Karpas-422 (cell line): ENCODE measurements at regions not wholly inside any gene's neighbourhood (a gene's known extent, or its start where the extent isn't known, plus 50 kb on each side); places are given as distances from the start of the nearest gene placed in this dataset.
"Not testable (repeated sequence)": the region's sequence is repeated elsewhere in the genome, so short reads cannot be mapped to it uniquely, and the experiment has no call there.

ENCODE experiments used
- DNase-seq: peaks from one replicate; pipeline ENCODE4 v3.0.0-alpha.2; 2015
- H2AFZ ChIP-seq: fragments of 200-600 bp; sonication (generic); 2 replicates; pipeline ENCODE4 v1.6.1; 2014; ENCODE audit warnings: antibody characterized with exemption, low read length, mixed read lengths
- H3K27ac ChIP-seq: fragments of 200-600 bp; sonication (generic); 2 replicates; pipeline ENCODE4 v1.5.1; 2014; ENCODE audit warnings: mild to moderate bottlenecking, low read length, moderate library complexity
- H3K27me3 ChIP-seq: fragments of 200-600 bp; sonication (generic); 2 replicates; pipeline ENCODE4 v1.6.1; 2014; ENCODE audit warnings: low read length, mixed read lengths
- H3K36me3 ChIP-seq: fragments of 200-600 bp; sonication (generic); 2 replicates; pipeline ENCODE4 v1.6.1; 2014; ENCODE audit warnings: low read length, mixed read lengths; ENCODE audit not compliant: insufficient read depth
- H3K4me1 ChIP-seq: fragments of 200-600 bp; sonication (generic); 2 replicates; pipeline ENCODE4 v1.6.1; 2014; ENCODE audit warnings: mild to moderate bottlenecking, low read length, mixed read lengths
- H3K4me2 ChIP-seq: fragments of 200-600 bp; sonication (generic); 2 replicates; pipeline ENCODE4 v1.6.1; 2014; ENCODE audit warnings: low read length, low read depth, mild to moderate bottlenecking; ENCODE audit not compliant: poor library complexity, severe bottlenecking
- H3K4me3 ChIP-seq: fragments of 200-600 bp; sonication (generic); 2 replicates; pipeline ENCODE4 v1.5.1; 2014; ENCODE audit warnings: mild to moderate bottlenecking, antibody characterized with exemption, low read length, mixed read lengths
- H3K79me2 ChIP-seq: fragments of 200-600 bp; sonication (generic); 2 replicates; pipeline ENCODE4 v1.6.1; 2014; ENCODE audit warnings: mild to moderate bottlenecking, low read length, mixed read lengths
- H3K9ac ChIP-seq: fragments of 200-600 bp; sonication (generic); 2 replicates; pipeline ENCODE4 v1.6.0; 2014; ENCODE audit warnings: low read length
- H3K9me2 ChIP-seq: fragments of 200-600 bp; sonication (generic), shearing (Covaris generic); replicated peaks from 2 replicates; pipeline ENCODE4 v1.6.0; 2014; ENCODE audit warnings: mild to moderate bottlenecking, low read length, moderate library complexity; ENCODE audit not compliant: insufficient read depth
- H3K9me3 ChIP-seq: fragments of 300-700, 200-600 bp; sonication (generic); 2 replicates; pipeline ENCODE4 v1.6.1; 2014; ENCODE audit warnings: low read length, mixed read lengths
- H4K20me1 ChIP-seq: fragments of 200-600 bp; sonication (generic); 2 replicates; pipeline ENCODE4 v1.6.1; 2014; ENCODE audit warnings: mild to moderate bottlenecking, antibody characterized with exemption, low read length, low read depth; ENCODE audit not compliant: insufficient read depth

- DNase-seq, H3K79me2 ChIP-seq, H3K36me3 ChIP-seq, H4K20me1 ChIP-seq, H3K4me2 ChIP-seq, H3K27ac ChIP-seq, H2AFZ ChIP-seq, H3K9me3 ChIP-seq, H3K9me2 ChIP-seq, H3K27me3 ChIP-seq, H3K9ac ChIP-seq, H3K4me3 ChIP-seq: not testable (repeated sequence)
- peaks cover 29% of the 10 kb centered on the region for H3K4me1 ChIP-seq
Observed at GRCh38 chr5:135143682-135144081, 109.7 kb upstream of the PITX1 start.

DNA sequence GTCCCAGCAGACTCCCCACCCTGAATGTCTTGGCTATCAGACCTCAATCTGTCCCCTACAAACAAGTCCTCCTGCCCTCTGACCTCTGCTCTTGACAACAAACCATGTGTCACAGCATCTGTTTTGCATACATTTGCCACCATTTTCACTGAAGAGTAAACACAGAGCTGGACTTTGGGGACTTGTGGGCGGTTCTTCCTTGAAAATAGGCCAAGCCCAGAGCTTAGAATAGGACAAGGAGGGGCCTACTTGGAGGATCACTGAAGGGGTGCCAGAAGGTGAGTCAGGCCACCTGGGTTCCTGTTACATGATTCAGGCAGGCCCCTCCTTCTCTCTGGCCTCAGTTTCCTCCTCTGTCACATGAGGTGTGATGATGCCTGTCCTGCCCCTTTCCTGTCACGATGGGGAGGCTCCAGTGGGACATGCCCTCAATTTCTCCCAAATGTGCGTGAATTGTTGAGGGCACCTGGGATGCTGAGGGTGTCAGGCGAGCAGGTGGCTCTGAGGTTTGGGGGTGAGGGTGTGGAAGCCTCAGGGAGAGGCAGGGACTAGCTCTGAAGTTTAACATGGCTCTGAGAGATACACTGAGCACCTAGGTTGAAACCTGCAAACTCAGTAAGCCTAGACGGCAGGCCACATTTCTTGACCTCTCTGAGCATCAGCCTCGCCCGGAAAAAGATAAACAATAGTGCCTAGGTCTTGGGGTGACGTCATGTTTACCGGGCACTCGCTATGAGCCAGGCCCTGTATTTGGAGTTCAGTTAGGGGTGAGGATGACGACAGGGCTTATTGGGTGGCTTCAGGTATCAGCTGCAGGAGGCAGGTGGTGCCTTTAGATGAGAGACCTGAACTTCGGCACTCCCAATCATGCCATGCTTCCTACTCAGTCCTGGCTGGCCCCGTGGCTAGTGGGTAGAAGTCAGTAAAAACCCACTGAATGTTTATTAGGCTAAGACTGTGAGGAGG is 107.6 kb upstream of the PITX1 start:
- no peaks in the 10 kb centered on the region for H4K20me1 ChIP-seq
- H3K9me2 ChIP-seq, result no peaks in the 10 kb centered on the region
- no peak for DNase-seq
- H3K4me1 ChIP-seq, result peaks cover 31% of the 10 kb centered on the region
- peak overlapping the region; percentile 58 for H3K4me2 ChIP-seq
- H3K27me3 ChIP-seq, result no peaks in the 10 kb centered on the region
- peak overlapping the region; percentile 34; the same call in 1 of the 2 replicates for H3K9ac ChIP-seq
- no peak overlapping the region for H3K4me3 ChIP-seq
- H3K79me2 ChIP-seq, result no peaks in the 10 kb centered on the region
- no peak overlapping the region for H2AFZ ChIP-seq
- no peaks in the 10 kb centered on the region for H3K9me3 ChIP-seq
- no peak overlapping the region for H3K27ac ChIP-seq
- H3K36me3 ChIP-seq, result no peaks in the 10 kb centered on the region

DNA sequence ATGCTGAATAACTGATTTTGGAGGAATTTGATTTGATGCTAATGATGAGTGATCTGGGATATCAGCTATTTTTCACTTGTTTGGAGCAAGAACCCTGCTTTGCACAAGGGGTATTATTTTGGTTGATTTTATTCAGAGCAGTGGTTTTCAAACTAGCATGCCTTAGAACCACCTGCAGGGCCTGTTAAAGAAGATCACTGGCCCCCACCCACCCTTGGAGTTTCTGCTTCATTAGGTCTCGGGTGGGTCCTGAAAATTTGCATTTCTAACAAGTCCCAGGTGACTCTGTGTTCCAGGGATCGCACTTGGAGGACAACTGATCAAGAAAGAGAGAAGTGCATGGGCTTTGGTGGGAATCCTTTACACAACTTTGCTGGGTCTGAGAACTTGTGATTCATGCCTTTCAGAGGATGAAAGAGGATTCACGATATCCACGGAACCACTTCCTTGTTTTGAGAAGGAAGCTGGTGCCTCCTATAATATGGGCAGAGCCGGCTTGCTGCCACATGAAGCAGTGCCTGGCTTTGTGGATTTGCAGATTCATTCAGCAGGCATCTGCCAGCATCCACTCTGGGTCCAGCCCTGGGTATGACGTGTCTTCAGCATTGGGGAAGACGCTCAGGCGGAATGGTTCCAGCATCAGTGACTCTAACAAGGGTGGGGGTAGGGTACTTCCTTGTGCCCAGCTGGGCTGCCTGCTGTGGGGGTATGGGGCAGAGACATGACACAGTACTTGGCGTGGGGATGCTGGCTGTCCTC is 106.6 kb upstream of the PITX1 start:
- Histone ChIP-seq H3K9me2 (no peaks in the 10 kb centered on the region), H3K9me3 (no peaks in the 10 kb centered on the region), H3K27me3 (no peaks in the 10 kb centered on the region), H4K20me1 (no peaks in the 10 kb centered on the region), H3K79me2 (no peaks in the 10 kb centered on the region), H2AFZ (no peak overlapping the region), H3K4me2 (peak overlapping the region; percentile 58), H3K4me3 (peak overlapping the region; percentile 17), H3K36me3 (no peaks in the 10 kb centered on the region), H3K9ac (peak overlapping the region; percentile 34), H3K4me1 (peaks cover 32% of the 10 kb centered on the region), H3K27ac (peak overlapping the region; percentile 53; the same call in 1 of the 2 replicates)
- peak; percentile 51 for DNase-seq

DNA sequence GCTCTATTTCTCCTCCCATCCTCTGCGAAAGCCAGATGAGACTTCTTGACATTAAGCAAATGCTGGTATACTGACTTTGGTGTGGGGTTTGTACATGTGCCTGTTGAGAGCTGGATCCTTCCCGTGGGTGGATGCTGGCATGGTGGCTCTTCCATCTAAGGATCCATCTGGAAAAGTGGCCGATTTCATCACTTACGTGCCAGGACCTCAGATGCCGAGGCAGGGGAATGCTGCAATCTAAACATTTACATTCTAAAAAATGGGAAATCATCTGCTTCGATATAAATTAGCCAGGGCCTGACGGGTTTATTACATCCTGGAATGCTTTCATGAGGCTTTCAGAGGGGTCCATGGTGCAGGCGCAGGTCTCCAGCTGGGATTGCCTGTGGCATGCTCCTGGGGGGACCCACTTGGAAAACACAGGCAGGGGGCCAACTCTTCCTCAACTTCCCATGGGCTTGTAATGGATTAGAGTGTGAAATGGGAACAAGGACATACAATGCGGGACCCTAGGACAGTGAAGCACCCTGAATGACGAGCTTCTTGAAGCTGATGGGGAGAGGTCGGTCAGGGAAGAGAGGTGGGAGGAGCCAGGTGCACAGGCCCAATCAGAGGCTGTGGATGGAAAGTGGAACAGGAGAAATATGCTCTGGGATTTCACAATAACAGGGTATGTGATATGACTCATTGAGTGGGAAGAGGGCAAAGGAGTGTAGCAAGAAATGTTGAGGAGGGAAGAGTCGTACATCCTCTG is 105.5 kb upstream of the PITX1 start:
- Histone ChIP-seq H3K4me3 (peak overlapping the region; percentile 17; the same call in 1 of the 2 replicates), H3K9ac (peak overlapping the region; percentile 34), H3K4me1 (peaks cover 36% of the 10 kb centered on the region), H3K36me3 (no peaks in the 10 kb centered on the region), H3K27ac (peak overlapping the region; percentile 53; the same call in 1 of the 2 replicates), H3K9me2 (no peaks in the 10 kb centered on the region), H3K4me2 (peak overlapping the region; percentile 58), H2AFZ (no peak overlapping the region), H3K79me2 (no peaks in the 10 kb centered on the region), H3K9me3 (no peaks in the 10 kb centered on the region), H3K27me3 (no peaks in the 10 kb centered on the region), H4K20me1 (no peaks in the 10 kb centered on the region)
- no peak for DNase-seq

- Histone ChIP-seq H3K27ac (no peak overlapping the region), H2AFZ (no peak overlapping the region), H3K9me2 (no peaks in the 10 kb centered on the region), H3K36me3 (no peaks in the 10 kb centered on the region), H3K9me3 (no peaks in the 10 kb centered on the region), H3K79me2 (no peaks in the 10 kb centered on the region), H3K9ac (no peak overlapping the region), H3K27me3 (no peaks in the 10 kb centered on the region), H4K20me1 (no peaks in the 10 kb centered on the region), H3K4me3 (no peak overlapping the region), H3K4me1 (peaks cover 36% of the 10 kb centered on the region), H3K4me2 (no peak overlapping the region)
- no peak for DNase-seq
Observed at GRCh38 chr5:135138116-135138850, 104.3 kb upstream of the PITX1 start.

GRCh38 chr5:135137146-135137915 is 103.3 kb upstream of the PITX1 start:
- H3K4me1 ChIP-seq, result peaks cover 36% of the 10 kb centered on the region
- no peaks in the 10 kb centered on the region for H3K9me2 ChIP-seq
- H3K27me3 ChIP-seq, result no peaks in the 10 kb centered on the region
- H2AFZ ChIP-seq, result no peak overlapping the region
- H3K27ac ChIP-seq, result no peak overlapping the region
- no peaks in the 10 kb centered on the region for H3K79me2 ChIP-seq
- H3K9me3 ChIP-seq, result no peaks in the 10 kb centered on the region
- DNase-seq, result no peak
- H3K4me3 ChIP-seq, result no peak overlapping the region
- no peaks in the 10 kb centered on the region for H3K36me3 ChIP-seq
- H3K4me2 ChIP-seq, result no peak overlapping the region
- H4K20me1 ChIP-seq, result no peaks in the 10 kb centered on the region
- no peak overlapping the region for H3K9ac ChIP-seq

DNA sequence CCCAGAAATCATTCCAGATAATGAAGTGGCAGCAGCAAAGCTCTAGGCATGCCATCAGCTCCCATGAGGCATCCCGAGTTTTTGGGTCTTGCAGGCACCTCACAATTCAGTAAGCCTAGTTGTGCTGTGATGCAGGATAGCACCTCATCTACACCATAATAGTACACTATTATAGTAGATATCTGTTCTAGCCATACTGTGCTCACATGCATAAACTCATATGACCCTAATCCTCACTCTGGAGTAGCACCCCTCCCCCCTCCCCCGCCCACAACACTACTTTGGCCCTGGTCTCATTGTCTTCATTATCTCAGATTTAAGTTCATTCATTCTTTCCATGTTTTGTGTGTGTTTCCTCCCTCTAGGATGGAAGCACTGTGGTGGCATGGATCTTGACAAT is 102.5 kb upstream of the PITX1 start:
- Histone ChIP-seq H3K9ac (no peak overlapping the region), H3K27me3 (no peaks in the 10 kb centered on the region), H4K20me1 (no peaks in the 10 kb centered on the region), H3K27ac (no peak overlapping the region), H3K4me1 (peaks cover 42% of the 10 kb centered on the region), H3K9me2 (no peaks in the 10 kb centered on the region), H3K36me3 (no peaks in the 10 kb centered on the region), H2AFZ (no peak overlapping the region), H3K9me3 (no peaks in the 10 kb centered on the region), H3K4me3 (no peak overlapping the region), H3K4me2 (no peak overlapping the region), H3K79me2 (no peaks in the 10 kb centered on the region)
- DNase-seq, result no peak
